Hepatic stellate cell (primary cell): ENCODE measurements at regions not wholly inside any gene's neighbourhood (a gene's known extent, or its start where the extent isn't known, plus 50 kb on each side); places are given as distances from the start of the nearest gene placed in this dataset.
A peak's percentile ranks its signal among the peaks of the same experiment; 100 is the strongest.
"Not testable (repeated sequence)": the region's sequence is repeated elsewhere in the genome, so short reads cannot be mapped to it uniquely, and the experiment has no call there.

Source experiments
- DNase-seq: peaks from one replicate; pipeline ENCODE4 v3.0.0; 2011; ENCODE audit warnings: low spot score

- not testable (repeated sequence) for DNase-seq
Measured at GRCh38 chr15:28789401-28790114, 58.9 kb downstream of the GOLGA6L7 start.

GRCh38 chr15:28788649-28789400, 59.6 kb downstream of the GOLGA6L7 start:
- DNase-seq = peak; percentile 10

- DNase-seq = not testable (repeated sequence)
Measured at GRCh38 chr15:28788176-28788575, 60.3 kb downstream of the GOLGA6L7 start.

GRCh38 chr15:28786521-28786920, 61.9 kb downstream of the GOLGA6L7 start:
- DNase-seq = peak; percentile 2

GRCh38 chr15:28784347-28785163, 63.9 kb downstream of the GOLGA6L7 start:
- DNase-seq = not testable (repeated sequence)

- DNase-seq = no peak
Measured at GRCh38 chr15:28783873-28784272, 64.6 kb downstream of the GOLGA6L7 start.

GRCh38 chr15:28783466-28783865, 65.0 kb downstream of the GOLGA6L7 start:
- no peak for DNase-seq

- DNase-seq = not testable (repeated sequence)
Measured at GRCh38 chr15:28778397-28778796, 66.2 kb upstream of the GOLGA8M start.

- not testable (repeated sequence) for DNase-seq
Measured at GRCh38 chr15:28772857-28773256, 60.6 kb upstream of the GOLGA8M start.
